Right forelimb (tissue), 1 donor: ENCODE measurements at regions not wholly inside any gene's neighbourhood (a gene's known extent, or its start where the extent isn't known, plus 50 kb on each side); places are given as distances from the start of the nearest gene placed in this dataset.

ENCODE experiments used
- DNase-seq: peaks from one replicate; pipeline ENCODE4 v3.0.0-alpha.2; 2018

DNA sequence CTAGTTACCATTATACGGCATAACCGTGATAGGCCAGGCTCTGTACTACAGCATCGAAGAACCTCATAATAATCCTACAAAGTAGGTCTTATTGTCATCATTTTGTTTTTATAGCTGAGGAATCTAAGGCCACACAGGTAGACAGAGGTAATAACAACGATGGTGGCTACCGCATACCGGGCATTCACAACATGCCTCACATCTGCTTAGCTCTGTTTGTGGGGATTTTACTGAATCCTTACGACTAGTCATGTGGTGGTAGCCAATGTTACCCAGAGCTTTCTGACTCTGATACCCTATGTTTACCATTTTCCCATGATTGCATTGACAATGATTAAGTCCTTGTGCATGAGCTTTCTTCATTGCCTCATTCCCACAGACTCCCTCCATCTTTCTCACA, 269.4 kb downstream of the TCF7L2 start:
- no peak for DNase-seq

DNA sequence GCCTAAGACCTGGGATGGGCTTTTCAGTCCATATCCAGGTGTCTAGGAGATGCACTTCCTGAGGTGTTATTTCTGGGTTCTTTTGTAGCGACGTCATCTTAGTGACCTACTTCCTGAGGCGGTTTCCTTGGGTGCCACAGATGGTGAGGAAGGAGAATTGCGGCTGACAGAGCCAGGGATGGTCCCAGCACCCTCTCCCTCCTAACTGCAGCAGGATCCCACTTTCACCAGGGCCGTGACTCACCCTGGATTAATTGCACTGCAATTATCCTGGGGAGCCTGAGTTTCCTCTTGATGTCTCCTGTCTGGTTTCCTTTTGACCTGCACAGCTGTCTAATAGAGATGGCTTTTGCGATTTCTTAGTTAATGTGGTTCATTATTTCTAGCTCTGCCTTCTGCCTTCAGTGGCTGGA, 271.7 kb downstream of the TCF7L2 start:
- no peak for DNase-seq

DNA sequence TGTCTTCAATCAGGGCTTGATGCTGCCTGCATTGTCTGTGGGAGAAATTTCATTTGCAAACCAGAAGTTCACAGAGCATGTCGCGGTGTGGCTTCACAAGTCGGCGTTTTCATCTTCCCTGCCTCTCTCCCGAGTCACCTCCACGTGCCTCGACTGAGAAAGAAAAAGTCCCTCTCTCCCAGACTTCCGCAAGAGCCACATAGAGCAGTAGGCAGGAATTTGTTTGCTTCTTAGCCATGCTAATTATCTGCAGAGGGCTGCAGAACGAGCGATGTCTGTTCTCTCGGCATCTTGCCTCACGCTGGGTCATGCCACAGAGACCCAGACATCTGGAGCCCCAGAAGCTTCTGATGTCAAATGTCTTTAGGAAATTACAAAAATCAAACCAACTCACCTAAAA, 272.2 kb downstream of the TCF7L2 start:
- DNase-seq = no peak

DNA sequence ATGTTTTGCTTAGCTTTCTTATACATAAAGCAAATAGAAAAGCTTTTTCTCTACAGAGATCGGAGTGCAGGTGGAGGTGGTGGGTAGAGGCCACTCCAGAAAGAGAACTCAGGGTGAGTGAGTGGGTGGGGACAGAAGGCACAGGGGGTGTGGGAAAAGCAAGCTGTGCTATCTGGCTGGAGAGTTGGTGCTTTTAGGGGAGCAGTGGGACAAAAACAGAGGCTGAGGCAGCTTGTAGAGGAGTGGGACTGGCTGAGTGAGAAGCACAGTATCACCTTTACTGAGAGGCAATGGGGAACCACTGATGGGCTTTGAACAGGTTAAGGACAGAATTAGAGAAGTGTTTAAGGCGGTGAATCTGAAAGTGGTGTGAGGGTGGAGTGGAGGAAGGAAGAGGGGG, 275.3 kb downstream of the TCF7L2 start:
- no peak for DNase-seq

DNA sequence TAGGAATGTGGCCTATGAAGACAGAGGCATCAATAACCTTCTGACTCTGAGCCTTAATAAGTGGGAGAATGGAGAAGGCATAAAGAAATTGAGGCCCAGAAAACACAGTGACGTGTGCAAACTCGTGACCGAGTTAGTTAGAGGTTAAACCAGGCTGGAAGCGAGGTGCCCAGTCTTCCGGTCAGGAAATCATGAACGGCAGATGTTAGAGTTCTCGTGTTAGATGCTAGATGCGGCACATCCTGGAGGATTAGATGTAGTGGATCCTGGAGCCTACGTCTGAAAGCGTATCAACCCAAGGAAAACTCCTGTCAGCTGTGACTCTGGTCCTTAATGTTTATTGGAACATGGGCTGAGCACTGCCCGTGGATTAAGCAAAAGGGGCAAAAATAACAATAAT, 275.9 kb downstream of the TCF7L2 start:
- DNase-seq = peak; percentile 22

DNA sequence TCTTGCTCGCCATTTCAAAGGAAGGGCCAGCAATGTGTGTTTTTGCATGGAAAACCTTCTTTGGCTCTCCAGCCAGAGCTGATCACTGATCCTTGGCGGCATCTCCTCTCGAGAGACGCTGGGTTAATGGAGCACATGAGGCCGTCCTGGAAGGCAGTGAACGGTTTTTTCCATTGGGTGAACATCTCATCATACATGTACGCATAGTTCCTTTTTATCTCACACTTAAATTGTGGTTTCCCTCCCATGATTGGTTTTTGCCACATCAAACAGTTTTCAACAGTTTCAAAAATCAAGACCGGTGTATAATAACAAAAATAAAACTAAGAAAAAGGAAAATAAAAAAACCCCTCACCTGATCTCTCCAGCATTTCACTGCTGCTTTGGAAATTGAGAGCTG, 276.4 kb downstream of the TCF7L2 start:
- peak; percentile 50 for DNase-seq

DNA sequence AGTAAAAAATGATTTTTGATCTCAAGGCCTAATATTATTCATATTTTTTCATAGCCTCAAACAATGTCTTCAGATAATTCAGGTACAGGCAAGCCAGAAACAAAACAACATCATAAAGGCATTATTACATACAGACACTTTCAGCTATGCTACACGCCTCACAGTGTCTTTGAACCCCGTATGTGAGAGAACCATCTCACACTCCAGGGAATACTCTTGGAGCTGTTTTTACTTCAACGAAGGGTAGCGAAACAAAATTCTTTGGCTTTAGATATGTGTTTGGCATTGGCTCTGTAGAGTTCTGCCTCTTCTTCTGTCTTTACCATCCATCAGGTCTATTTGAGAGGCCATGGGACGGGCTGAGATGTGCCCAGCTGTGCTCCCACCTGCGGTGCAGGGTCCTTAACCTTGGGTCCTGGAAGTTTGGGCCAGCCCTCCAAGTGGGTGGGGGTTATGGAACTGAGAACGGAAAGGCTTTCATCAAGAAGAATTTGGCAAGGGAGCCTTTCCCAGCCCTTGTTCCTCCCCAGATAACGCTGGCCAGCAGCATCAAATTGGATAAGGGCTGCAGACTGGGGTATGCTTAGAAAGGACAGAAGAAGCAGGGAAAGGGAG, 276.9 kb downstream of the TCF7L2 start:
- no peak for DNase-seq

DNA sequence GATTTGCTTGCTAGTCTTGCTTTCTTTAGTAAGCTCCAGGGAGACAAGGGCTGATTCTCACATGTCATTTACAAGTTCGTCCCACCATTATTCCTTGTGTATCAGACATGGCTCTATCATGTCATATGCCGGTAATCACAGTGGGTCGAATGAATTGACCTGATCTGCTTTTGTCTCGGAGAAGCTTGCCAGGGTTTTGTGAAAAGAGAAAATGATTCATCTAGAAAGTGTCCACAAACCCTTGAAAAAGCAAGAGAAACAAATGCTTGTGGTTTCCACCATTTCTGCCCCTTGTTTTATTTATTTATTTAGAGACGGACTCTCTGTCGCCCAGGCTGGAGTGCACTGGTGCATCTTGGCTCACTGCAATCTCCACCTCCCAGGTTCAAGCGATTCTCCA, 278.5 kb downstream of the TCF7L2 start:
- no peak for DNase-seq

DNA sequence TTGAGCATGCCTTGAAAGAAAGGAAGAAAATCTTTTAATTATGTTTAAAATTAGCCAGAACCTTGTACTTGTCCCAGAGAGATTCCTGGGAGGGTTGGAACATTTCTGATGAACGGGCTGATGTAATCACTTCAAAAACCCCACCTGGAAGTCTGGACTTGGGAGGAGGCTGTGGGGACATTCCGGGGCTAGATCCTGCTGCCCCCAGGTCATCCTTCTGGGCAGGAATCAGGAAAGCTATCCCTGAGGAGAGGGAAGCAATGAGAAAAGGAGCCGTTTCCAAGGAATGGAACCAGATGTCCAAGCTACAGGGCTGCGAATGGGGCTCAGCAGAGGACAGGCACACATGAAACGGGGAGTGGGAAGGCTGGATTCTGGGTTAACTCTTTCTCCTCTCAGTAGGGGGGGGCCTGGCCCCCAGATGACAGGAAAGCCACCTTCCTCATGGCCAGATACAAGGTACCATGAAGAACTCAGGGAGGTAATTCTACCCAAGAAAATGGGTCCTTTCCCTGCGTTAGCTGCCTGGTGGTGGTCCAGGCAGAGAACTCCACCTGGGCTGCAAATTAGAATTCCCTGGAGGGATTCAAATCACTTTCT, 280.1 kb downstream of the TCF7L2 start:
- DNase-seq = peak; percentile 68

DNA sequence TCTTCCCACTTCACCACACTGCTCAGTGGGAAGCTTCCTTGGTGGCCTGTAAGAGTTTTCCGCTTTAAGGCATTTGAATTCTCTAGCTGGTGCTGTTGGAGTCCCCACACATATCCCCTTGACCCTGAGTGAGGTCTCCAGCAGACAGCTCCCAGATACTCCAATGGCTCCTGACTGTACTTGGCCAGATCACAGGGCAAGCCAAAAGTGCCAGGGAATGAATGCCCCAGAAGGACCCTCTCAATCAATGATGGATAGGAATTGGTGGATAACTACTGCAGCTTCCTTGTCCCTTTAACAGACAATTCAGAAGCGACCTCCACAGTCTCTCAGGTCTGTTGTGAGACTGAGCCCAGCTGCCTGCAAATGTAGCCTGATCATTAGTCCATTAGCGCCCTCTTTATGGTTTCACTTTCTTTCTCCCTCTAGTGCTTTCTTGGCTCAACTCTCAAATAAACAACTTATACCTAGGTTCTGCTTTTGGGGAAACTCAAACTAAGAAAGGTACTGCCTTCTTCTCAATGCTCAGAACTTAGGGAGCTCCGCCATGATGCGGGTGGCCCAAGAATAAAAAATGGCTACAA, 283.0 kb downstream of the TCF7L2 start:
- no peak for DNase-seq

DNA sequence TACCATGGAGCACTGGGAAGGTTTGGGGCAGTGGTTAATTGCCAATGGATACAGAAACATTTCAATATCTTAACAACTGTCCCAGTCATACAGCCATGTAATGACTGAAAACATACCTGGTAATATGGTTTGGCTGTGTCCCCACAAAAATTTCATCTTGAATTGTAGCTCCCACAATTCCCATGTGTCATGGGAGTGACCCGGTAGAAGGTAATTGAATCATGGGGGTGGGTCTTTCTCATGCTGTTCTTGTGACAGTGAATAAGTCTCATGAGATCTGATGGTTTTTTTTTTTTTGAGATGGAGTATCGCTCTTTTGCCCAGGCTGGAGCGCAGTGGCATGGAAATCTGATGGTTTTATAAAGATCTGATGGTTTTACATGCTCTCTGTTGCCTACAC, 284.4 kb downstream of the TCF7L2 start:
- DNase-seq = no peak

DNA sequence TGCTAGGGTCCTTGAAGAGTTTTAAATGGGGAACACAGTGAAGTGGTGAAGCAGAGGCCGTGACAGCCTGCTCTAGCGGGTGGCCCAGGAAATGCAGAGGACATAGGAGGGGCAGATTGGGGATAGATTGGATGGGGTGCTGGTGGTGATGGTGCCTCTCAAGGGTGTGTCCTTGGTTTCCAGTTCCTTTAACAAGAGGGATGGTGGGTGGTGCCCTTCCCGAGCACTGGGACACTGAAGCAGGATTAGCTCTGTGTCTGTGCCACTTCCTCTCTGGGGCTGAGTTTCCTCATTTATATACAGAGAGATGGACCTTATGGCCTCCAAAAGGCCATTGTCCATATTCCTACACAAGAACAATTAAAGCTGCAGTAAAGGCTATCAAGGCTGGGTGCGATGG, 285.5 kb downstream of the TCF7L2 start:
- DNase-seq = no peak

DNA sequence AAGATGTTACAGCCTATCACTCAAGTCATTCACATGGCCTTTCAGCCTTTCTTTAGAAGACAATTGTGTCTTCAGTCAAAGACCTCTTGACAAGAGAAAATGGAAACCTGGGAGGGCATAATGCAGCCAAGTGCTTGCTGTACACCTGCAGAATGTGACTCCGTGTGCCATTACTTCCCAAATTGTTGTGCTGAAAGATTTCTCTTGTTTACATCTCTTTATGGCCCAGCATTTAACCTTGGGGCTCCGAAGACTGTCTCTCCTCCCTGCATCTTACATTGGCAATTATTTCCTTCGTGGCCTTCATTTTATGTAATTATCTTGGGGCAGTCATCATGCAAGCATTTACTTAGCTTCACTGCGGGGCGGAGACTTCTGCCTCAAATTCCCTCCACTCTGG, 287.0 kb downstream of the TCF7L2 start:
- no peak for DNase-seq

DNA sequence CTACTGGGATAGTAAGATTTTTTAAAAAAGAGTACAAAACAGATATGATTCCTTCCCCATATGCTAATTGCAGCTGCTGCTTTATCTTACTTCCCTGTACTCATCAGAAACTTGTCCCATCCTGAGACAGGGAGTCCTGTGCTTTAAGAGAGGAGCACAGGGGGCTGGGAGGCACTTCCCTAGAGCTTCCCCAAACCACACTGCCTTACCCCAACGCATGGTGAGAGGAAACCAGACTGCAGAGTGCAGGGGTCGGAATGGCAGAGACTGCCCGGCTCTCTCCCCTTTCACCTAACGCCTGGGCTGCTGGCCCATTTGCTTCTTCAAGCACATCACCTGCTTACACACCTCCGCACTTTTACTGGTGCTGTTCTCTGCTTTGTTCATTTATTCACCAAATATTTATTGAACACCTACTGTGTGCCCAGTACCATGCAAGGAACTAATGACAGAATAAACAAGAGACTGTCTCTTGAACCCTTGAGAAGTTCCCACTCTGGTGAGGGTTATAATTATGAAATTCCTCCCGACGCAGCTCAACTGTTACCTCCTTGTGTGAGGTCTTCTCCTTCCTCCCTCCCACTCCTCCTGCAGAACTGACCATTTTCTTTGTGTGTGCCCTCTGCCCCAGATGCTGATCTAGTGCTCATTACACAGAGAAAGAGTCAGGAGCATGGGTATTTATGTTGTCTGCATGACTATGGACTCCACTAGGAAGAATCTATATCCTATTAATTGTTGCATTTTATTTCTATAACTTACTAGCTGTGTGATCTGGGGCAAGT, 289.7 kb downstream of the TCF7L2 start:
- peak; percentile 9 for DNase-seq

DNA sequence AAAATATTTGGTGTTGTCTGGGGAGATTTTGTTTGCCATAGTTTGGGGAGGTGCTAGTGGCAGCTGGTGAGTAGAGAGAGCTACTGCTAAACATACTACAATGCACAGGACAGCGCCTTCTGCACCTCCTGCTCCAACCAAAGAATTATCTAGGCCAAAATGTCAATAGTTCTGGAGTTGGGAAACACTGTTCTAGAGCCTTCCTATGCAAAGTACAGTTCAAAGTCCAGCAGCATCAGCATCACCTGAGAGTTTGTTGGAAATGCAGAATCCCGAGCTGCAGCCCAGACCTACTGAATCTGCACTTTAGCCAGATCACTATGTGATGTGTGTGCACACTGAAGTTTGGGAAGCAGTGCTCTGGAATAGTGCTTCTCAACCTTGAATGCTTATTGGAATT, 290.7 kb downstream of the TCF7L2 start:
- peak; percentile 32 for DNase-seq

DNA sequence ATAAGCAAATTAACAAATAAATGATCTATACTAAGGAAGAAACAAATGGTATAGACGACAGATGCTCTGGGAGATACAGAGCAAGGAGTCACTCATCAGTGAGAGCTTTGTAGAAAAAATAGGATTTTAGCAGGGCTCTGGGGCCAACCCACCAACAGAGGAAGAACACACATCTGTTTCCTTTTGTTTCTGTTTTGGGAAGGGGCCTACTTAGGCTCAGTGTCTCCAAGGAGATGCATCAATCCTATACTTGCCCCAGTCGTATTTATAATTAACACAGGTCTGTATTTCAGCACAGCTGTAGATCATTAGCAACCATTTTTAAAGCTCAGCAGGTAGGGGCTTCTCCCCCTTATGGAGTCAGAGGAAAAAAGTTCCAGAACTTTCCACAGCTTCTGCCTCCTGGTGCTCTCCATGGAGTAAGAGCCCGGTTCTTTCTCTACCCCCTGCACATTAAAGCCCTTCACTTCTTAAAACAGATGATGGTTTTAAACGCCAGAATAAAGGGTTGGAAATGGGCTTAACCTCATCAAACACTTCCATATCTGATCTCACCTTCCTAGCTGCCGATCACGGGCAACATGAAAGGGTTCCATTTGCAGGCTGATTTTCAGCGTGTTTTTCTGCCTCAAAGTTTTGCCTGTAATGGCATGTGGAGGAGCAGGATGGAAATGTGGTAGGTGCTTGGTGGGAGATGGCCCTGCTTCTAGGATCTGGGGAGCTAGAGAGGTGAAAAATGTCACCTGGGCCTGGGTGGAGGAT, 291.7 kb downstream of the TCF7L2 start:
- DNase-seq = peak; percentile 37

DNA sequence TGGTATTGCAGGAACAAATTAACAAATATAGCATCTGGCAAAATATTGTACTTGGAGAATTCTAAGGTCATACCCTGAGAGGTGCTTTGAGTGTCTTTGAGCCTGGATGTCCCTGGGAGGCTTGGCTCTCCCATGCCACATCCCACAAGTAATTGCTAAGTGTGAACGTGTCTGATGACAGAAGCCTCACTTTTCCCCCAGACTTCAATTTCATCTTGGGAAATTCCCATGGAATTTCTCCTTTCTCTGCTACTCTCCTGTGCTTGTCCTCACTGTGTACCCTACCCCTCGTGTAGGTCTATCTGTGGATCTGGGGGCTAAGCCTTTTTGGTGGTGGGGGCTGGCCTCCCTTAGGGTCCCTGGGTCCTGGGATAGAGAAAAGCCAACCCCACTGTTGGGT, 293.3 kb downstream of the TCF7L2 start:
- DNase-seq = peak; percentile 37

DNA sequence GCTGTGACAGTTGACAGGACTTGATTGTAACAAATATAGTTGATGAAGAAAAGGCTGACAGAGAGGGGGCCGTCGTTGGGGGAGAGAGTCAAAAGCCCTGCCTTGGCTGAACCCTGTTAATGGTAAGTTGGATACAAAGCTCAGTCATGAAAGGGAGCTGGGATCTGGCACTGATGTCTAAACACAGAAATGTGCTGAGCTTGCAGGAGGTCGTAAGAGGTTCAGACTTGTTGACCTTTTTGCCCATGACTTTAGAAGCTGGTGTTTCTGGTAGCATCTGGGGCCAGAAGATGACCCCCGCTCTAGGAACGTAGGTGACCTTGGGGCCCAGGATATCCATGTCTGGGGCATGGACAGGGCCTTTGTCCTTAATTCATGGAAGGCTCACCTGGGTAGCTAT, 294.7 kb downstream of the TCF7L2 start:
- DNase-seq = peak; percentile 33

DNA sequence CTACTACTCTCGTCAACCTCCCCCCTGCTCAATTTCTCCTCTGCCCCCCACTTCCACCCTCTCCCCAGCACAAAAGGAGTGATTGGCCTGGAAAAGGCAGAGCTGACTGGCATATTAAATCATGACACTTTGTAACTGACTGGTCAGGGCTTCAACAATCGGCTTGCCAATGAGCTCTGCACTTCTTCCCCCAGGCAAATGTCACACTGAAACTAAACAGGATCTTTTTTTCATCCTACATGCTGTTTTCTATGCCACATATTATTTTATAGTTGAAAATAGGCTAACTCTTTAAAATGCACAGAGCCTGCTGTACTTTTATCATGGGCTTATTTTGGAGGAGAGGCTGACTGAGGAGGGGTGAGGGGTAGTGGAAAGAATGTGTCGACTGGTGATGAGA, 295.2 kb downstream of the TCF7L2 start:
- peak; percentile 12 for DNase-seq

DNA sequence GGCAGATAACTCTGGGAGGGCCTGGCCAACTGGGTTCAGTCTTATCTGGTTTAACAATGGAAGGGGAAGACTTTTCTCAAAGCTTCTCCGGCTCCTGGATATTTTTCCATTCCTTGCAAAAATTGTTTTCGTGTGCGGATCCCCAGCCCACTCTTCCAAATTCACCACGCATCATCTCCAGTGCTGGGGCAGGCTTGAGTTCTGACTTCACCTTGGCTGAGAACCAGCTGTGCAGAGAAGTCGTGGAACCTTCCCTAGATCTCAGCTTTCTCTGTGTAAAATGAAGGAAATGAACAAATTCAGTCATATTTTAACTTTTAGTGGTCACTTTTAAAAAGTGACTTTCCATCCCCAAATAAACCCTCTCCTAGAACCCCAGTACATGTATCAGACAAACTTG, 297.0 kb downstream of the TCF7L2 start:
- peak; percentile 32 for DNase-seq

DNA sequence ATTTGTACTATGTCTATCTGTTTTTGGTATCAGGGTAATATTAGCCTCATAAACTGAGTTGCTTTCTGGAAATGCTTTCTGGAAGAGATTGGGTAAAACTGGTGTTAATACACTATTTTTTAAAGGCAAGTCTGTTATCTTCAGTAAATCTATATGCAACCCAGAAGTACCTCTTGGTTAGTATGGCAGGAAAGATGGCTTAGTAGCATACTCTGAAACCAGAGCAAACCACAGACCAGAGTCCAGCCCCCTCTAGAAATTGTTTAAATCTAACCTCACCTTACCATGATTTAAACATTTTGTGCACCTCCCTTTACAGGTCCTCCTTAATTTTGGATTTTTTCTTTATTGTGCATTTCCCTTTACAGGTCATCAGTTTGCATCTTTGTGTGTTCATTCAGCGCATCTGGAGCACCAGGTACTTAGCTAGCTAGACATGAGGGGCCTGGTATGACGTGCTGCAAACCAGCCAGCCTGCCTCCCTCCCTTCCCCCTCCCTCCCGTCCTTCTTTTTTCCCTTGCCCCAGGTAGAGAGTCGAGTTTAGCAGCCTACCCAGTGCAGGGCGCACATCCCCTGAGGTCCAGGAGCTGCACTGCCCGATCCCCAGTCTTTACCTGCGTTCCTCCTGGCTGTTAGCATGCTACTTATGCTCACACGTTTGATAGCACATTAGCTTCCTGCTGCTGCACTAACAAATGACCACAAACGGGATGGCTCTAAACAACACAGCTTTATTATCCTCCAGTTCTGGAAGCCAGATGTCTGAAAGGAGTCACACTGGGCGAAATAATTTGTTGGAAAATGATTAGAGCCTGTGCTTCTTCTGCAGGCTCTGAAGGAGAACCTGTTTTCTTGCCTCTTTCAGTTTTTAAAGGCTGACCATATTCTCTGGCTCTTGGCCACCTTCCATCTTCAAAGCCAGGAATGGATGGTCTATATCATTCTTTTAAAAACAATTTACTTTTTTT, 299.9 kb upstream of the HABP2 start:
- no peak for DNase-seq
